Large intestine (tissue), 3 donors: ENCODE measurements at regions not wholly inside any gene's neighbourhood (a gene's known extent, or its start where the extent isn't known, plus 50 kb on each side); places are given as distances from the start of the nearest gene placed in this dataset.
"Not testable (repeated sequence)": the region's sequence is repeated elsewhere in the genome, so short reads cannot be mapped to it uniquely, and the experiment has no call there.

Source experiments
- DNase-seq, 2 donors: peaks; one replicate each; pipeline versions ENCODE4 v3.0.0 to v3.0.0-alpha.2; 2013
- H3K27ac ChIP-seq: one replicate; pipeline ENCODE4 v1.5.1; 2013; ENCODE audit warnings: low read length
- H3K27me3 ChIP-seq: 2 replicates; pipeline ENCODE4 v1.6.1; 2013; ENCODE audit warnings: low read length; ENCODE audit not compliant: control insufficient read depth, insufficient read depth
- H3K36me3 ChIP-seq: 2 replicates; pipeline ENCODE4 v1.6.1; 2013; ENCODE audit warnings: low read length; ENCODE audit not compliant: control insufficient read depth, insufficient read depth
- H3K4me1 ChIP-seq: one replicate; pipeline ENCODE4 v1.6.1; 2013; ENCODE audit warnings: low read length; ENCODE audit not compliant: control insufficient read depth, insufficient read depth
- H3K4me3 ChIP-seq: one replicate; pipeline ENCODE4 v1.5.1; 2013; ENCODE audit warnings: low read length
- H3K9me3 ChIP-seq: one replicate; pipeline ENCODE4 v1.6.1; 2013; ENCODE audit warnings: mild to moderate bottlenecking, low read depth, low read length, moderate library complexity; ENCODE audit not compliant: control insufficient read depth
- WGBS: methylation state at CpG from one replicate; pipeline ENCODE4 v1.1.5; 2013; ENCODE audit warnings: low lambda C conversion rate; ENCODE audit not compliant: insufficient coverage; 5-methylcytosine and 5-hydroxymethylcytosine counted together

DNA sequence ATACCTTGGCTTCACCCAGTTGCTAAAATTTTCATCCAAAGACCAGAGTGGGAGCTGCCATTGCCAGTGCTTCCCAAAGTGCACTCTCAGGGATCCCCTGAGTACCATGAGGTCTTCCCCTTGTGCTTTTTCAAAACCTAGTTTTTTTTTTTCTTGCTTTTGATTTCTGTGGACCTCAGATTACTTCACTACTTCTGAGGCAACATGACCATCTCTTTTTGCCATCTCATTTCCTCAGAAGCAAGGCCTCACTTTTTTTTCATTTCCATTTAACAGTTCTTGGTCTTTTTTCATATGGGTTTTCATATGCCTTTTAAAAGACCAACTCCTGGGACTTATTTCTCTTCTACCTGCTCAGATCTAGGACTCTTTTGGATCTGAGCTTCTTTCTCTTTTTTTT lies 64.1 kb upstream of the MMS22L start:
- no peaks in the 10 kb centered on the region for H3K4me1 ChIP-seq
- no peaks in the 10 kb centered on the region for H3K27me3 ChIP-seq
- H3K9me3 ChIP-seq, result no peaks in the 10 kb centered on the region
- H3K4me3 ChIP-seq, result no peak overlapping the region
- no peaks in the 10 kb centered on the region for H3K36me3 ChIP-seq
- no peak overlapping the region for H3K27ac ChIP-seq
- no peak for DNase-seq

DNA sequence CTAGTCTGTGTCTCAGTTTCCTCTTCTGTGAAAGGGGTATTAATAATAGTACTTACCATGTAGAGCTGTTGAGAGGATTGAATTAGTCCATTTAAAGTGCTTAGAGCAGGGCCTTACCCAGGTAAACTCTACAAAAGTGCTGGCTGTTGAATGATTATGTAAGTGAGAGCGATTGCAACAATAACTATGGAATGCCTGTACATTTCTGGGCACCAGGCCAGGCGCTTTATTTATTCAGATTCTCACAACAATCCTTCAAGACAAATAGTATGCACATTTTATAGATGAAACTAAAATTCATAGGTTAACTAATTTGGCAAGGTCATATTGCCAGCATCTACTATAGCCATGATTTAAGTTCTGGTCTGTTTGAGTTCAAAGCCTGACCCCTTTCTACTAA lies 78.3 kb upstream of the MMS22L start:
- Histone ChIP-seq H3K9me3 (no peaks in the 10 kb centered on the region), H3K27ac (no peak overlapping the region), H3K4me3 (no peak overlapping the region), H3K4me1 (no peaks in the 10 kb centered on the region), H3K27me3 (no peaks in the 10 kb centered on the region), H3K36me3 (no peaks in the 10 kb centered on the region)
- WGBS, result 80% methylated on average over 1 of the region's 2 CpGs
- no peak for DNase-seq

DNA sequence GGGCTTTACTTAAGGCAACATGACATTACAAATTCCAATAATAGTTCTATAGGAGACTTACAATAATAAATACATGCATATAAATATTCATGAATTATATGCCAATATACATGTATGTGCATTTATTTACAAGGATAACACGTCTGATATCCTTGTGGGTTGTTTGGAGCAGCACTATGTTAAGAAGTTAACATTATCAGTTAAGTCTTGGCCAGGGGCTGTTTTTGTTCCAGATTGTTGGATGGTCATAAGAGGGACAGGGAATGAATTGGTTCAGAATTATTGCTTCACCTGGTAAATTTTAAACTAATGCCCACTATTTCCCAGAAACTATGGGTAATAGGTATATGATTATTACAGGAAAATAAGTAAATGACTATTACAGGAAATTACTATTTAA lies 81.3 kb upstream of the MMS22L start:
- no CpG with 5 or more reads among the region's 1 CpG for WGBS

DNA sequence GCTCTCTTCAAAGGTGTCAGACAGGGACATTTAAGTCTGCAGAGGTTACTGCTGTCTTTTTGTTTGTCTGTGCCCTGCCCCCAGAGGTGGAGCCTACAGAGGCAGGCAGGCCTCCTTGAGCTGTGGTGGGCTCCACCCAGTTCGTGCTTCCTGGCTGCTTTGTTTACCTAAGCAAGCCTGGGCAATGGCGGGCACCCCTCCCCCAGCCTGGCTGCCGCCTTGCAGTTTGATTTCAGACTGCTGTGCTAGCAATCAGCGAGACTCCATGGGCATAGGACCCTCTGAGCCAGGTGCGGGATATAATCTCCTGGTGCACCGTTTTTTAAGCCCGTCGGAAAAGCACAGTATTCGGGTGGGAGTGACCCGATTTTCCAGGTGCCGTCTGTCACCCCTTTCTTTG lies 99.1 kb upstream of the MMS22L start:
- WGBS, result no CpG with 5 or more reads among the region's 11 CpGs
- H3K27ac ChIP-seq, result not testable (repeated sequence)

More for the DNA sequence above, 81.3 kb upstream of the MMS22L start:
- Histone ChIP-seq H3K4me1 (no peaks in the 10 kb centered on the region), H3K36me3 (no peaks in the 10 kb centered on the region), H3K9me3 (no peaks in the 10 kb centered on the region), H3K27ac (no peak overlapping the region), H3K4me3 (no peak overlapping the region), H3K27me3 (no peaks in the 10 kb centered on the region)
- DNase-seq, result no peak

DNA sequence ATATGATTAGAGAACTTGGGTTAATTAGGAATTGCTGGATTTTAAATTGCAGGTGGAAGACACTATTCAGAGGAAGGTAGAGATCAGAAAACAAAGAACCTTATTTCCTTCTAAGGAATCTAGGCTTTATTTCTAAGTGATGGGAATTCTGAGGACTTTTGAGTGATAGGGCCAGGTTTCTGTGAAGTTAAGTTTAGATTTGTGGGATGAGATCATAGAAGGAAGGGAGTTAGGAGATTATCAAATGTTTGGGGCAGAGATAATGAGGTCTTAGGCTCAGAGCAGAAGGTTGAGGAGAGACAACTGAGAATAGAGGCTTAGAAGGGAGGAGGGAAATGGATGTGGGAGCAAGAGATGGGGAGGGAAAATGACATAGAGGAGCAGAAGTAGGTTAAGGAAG lies 109.7 kb upstream of the MMS22L start:
- H3K4me1 ChIP-seq, result no peaks in the 10 kb centered on the region
- no peak overlapping the region for H3K27ac ChIP-seq
- H3K36me3 ChIP-seq, result no peaks in the 10 kb centered on the region
- H3K9me3 ChIP-seq, result no peaks in the 10 kb centered on the region
- H3K4me3 ChIP-seq, result no peak overlapping the region
- no peaks in the 10 kb centered on the region for H3K27me3 ChIP-seq
- no peak for DNase-seq

More for the DNA sequence above, 99.1 kb upstream of the MMS22L start:
- H3K4me1 ChIP-seq, H3K27me3 ChIP-seq, H3K4me3 ChIP-seq, DNase-seq, H3K9me3 ChIP-seq, H3K36me3 ChIP-seq: not testable (repeated sequence)

DNA sequence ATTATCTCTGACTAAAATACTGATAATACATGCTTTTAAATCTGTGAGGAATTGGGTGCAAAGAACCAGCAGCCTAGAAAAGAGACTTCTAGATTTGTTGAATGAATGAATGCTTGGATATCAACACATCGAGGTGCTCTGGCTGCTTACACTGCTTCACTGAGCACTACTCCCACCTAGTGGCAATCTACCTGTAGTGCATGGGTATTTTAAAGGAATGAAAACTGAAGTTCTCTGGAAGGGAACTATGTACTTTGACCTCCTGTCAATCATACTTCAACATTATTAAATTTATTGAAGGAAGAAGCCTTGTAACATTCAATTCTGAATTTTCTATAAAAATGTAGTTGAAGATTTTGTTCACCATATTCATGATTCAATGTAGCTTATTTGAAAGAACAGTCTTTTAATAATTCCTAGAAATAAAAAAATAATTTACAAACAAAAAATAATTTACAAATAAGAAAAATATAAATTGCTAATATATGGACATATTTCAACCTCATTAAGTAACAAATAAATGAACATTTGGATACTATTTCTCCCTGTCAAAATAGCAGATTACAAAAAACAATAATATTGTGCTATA lies 111.2 kb upstream of the MMS22L start:
- H3K9me3 ChIP-seq, result no peaks in the 10 kb centered on the region
- H3K4me3 ChIP-seq, result no peak overlapping the region
- DNase-seq, result peak; percentile 47 to 56
- no peak overlapping the region for H3K27ac ChIP-seq
- H3K4me1 ChIP-seq, result no peaks in the 10 kb centered on the region
- H3K27me3 ChIP-seq, result no peaks in the 10 kb centered on the region
- H3K36me3 ChIP-seq, result no peaks in the 10 kb centered on the region
- WGBS, result no CpG with 5 or more reads among the region's 1 CpG

DNA sequence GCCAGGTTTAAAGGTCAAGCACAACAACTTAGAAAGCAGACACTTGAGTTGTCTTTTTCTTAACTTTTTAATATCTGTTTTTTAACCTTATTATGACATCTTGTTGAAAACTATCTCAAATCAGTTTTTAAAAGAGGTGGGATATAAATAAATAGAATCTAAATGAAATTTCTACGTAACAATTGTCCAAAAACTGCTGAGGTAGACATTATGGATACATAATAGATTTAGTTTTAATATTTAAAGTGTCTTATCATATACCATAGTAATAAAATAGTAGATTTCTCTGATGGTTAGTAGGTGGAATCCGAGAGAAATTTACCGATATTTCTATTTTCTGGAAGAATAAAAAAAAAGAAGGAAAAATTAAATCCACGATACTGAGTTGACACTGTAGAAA lies 113.9 kb upstream of the MMS22L start:
- no peaks in the 10 kb centered on the region for H3K9me3 ChIP-seq
- DNase-seq, result no peak
- H3K36me3 ChIP-seq, result no peaks in the 10 kb centered on the region
- H3K4me3 ChIP-seq, result no peak overlapping the region
- H3K4me1 ChIP-seq, result no peaks in the 10 kb centered on the region
- H3K27ac ChIP-seq, result no peak overlapping the region
- WGBS, result 100% methylated on average over 4 of the region's 4 CpGs
- H3K27me3 ChIP-seq, result no peaks in the 10 kb centered on the region

DNA sequence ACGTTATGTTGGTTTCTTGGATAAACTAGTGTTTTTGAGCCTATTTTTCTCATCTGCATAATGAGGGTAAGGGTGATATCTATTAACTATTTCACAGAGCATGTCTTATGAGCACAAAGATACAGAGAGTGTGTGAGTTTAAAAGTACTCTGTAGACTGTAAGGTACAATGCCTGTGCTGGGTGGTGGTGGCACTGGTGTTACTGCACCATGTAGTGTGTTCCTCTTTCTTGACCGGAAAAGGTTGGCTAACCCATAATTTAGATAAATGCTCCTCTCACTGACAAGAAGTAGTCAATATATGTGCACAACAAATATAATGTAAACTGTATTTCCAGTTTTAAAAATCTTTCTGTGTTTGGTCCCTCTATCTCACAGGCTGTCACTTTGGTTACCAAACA lies 116.2 kb upstream of the MMS22L start:
- WGBS, result 100% methylated on average over 1 of the region's 2 CpGs
- no peaks in the 10 kb centered on the region for H3K4me1 ChIP-seq
- no peak for DNase-seq

DNA sequence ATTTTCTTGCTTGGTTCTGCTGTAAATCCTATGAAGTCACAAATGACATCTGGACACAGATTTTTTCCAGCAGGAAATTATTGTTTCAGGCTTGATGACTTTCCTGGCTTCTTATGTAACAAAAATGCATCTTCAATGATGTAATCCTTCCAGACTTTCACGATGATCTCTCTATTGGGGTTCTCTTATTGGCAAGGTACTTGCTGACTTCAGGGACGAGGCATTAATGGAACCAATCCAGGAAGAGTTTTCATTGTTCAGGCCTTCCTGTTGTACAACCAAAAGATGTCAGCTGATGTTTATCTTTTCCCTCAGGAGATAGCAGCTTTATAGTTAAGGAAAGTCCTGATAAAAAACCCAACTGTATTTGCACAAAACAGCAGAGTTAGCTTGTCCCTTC lies 118.5 kb upstream of the MMS22L start:
- no peaks in the 10 kb centered on the region for H3K27me3 ChIP-seq
- no peak overlapping the region for H3K27ac ChIP-seq
- H3K36me3 ChIP-seq, result no peaks in the 10 kb centered on the region
- H3K9me3 ChIP-seq, result no peaks in the 10 kb centered on the region
- no peak overlapping the region for H3K4me3 ChIP-seq
- DNase-seq, result peak in 1 of 2 donors; percentile 2
- H3K4me1 ChIP-seq, result no peaks in the 10 kb centered on the region
- WGBS, result 83% methylated on average over 1 of the region's 2 CpGs

More for the DNA sequence above, 116.2 kb upstream of the MMS22L start:
- Histone ChIP-seq H3K36me3 (no peaks in the 10 kb centered on the region), H3K27ac (no peak overlapping the region), H3K9me3 (no peaks in the 10 kb centered on the region), H3K4me3 (no peak overlapping the region), H3K27me3 (no peaks in the 10 kb centered on the region)

DNA sequence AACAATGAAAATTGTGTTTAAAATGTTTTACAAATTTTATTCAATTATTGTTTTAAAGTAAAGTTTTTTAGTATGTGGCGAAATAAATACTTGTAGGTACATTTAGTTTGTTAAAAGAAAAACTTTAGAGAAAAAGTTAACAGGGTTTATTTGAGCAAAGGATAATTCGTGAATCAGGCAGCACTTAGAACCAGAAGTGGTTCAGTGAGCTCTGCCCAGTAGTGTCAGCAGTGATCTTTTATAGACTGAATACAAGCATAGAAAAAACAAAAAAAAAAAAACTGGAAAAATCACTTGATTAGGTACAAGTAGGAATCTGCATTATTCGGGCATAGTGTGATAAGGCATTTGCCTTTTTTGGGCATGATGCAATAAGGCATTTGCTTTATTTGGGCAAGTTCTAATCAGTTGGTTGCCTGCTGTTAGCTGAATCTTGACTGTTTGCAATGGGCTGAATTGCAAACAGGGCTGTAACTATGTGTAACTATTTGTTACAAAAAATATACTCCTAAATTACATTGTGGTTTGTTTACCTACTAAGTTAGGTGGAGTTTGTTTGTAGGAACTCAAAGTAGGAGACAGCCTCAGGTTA lies 122.9 kb upstream of the MMS22L start:
- no peaks in the 10 kb centered on the region for H3K9me3 ChIP-seq
- H3K4me1 ChIP-seq, result no peaks in the 10 kb centered on the region
- no peak for DNase-seq
- H3K27ac ChIP-seq, result no peak overlapping the region
- no peak overlapping the region for H3K4me3 ChIP-seq
- no peaks in the 10 kb centered on the region for H3K36me3 ChIP-seq
- H3K27me3 ChIP-seq, result no peaks in the 10 kb centered on the region
- 55% methylated on average over 3 of the region's 3 CpGs for WGBS

DNA sequence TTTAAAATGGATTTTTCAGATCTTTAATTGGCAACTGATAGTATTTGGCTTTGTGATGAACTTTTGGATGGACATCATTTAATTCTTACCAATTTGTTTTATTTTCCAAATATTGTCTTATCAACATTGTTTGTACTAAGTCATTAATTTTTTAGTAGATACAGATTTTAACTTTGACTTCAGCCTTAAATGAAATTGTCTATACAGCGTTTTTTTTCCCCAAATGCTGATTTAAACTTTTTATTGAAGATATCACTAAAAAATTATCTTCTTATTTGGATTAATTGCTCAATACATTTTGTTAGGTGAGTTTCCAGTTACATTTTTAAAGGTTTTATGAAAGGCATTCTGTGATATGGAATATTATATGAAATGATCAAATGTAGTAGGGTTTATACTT lies 123.6 kb upstream of the MMS22L start:
- DNase-seq, result no peak
- H3K9me3 ChIP-seq, result no peaks in the 10 kb centered on the region
- no peaks in the 10 kb centered on the region for H3K4me1 ChIP-seq
- H3K36me3 ChIP-seq, result no peaks in the 10 kb centered on the region
- H3K4me3 ChIP-seq, result no peak overlapping the region
- 71% methylated on average over 1 of the region's 1 CpG for WGBS
- no peak overlapping the region for H3K27ac ChIP-seq
- H3K27me3 ChIP-seq, result no peaks in the 10 kb centered on the region
